GM12878 (cell line): ENCODE measurements at regions not wholly inside any gene's neighbourhood (a gene's known extent, or its start where the extent isn't known, plus 50 kb on each side); places are given as distances from the start of the nearest gene placed in this dataset.

Experiments
- ATAC-seq: fragments of 200-7000 bp; cut with Tn5 transposase; 3 replicates; pipeline ENCODE4 v1.9.1; 2020; ENCODE audit warnings: mild to moderate bottlenecking, moderate library complexity
- BruUV-seq: library from RNA; stranded (reverse); fragments of 400-500 nt; replicated peaks from 2 replicates; lab custom pipeline; 2021; lab: Mats Ljungman, UMichigan
- CTCF ChIA-PET: fragments of 300-600 bp; sonication (Branson Sonifier 250); formaldehyde crosslinking; extraction: SDS; loops from one replicate; lab custom pipeline; 2021; ENCODE audit warnings: inconsistent platforms; lab: Yijun Ruan, JAX
- POLR2A ChIA-PET: fragments of 350-600 bp; formaldehyde crosslinking; extraction: SDS; loops from one replicate; lab custom pipeline; 2021; ENCODE audit warnings: inconsistent platforms; lab: Charles Lee
- RAD21 ChIA-PET: fragments of 300-600 bp; sonication (Branson Sonifier 250); formaldehyde crosslinking; loops from one replicate; lab custom pipeline; 2023; ENCODE audit warnings: antibody characterized with exemption; ENCODE audit not compliant: unreplicated experiment; lab: Charles Lee
- SMC1A ChIA-PET: fragments of 300-600 bp; sonication (Branson Sonifier 250); formaldehyde crosslinking; loops from one replicate; lab custom pipeline; 2023; ENCODE audit not compliant: unreplicated experiment, uncharacterized antibody; lab: Charles Lee
- DNase-seq: peaks from one replicate; pipeline ENCODE4 v3.0.0-alpha.2; 2011; ENCODE audit warnings: low read depth, low spot score
- FAIRE-seq: peaks from 3 replicates; lab custom pipeline; 2011; peaks lifted over from hg19 to GRCh38; lab: Jason Lieb, UNC
- H2AFZ ChIP-seq: 2 replicates; pipeline ENCODE4 v1.6.0; 2011; ENCODE audit warnings: low read depth, low read length, control low read depth; ENCODE audit not compliant: control insufficient read depth
- H3K27ac ChIP-seq: 2 replicates; pipeline ENCODE4 v1.5.1; 2011; ENCODE audit warnings: control low read depth; ENCODE audit not compliant: control insufficient read depth, insufficient read depth
- H3K27me3 ChIP-seq, 2 experiments: replicated peaks in 1 of 2; 2 replicates each; pipeline versions ENCODE4 v1.6.0 to v1.6.1; 2011; ENCODE audit warnings: low read length in 1 of 2; ENCODE audit not compliant: control insufficient read depth in 2 of 2, insufficient read depth in 2 of 2
- H3K36me3 ChIP-seq, 2 experiments: 2 replicates each; pipeline ENCODE4 v1.5.1; 2011; ENCODE audit warnings: low read length in 1 of 2; ENCODE audit not compliant: control insufficient read depth in 2 of 2, insufficient read depth in 2 of 2
- H3K4me1 ChIP-seq: 2 replicates; pipeline ENCODE4 v1.6.1; 2011; ENCODE audit warnings: mild to moderate bottlenecking, low read length, moderate library complexity, mixed read lengths; ENCODE audit not compliant: control insufficient read depth, insufficient read depth
- H3K4me2 ChIP-seq: 2 replicates; pipeline ENCODE4 v1.6.0; 2011; ENCODE audit warnings: control low read depth; ENCODE audit not compliant: control insufficient read depth, insufficient read depth
- H3K4me3 ChIP-seq: fragments of 200-600 bp; sonication (generic); 2 replicates; pipeline ENCODE4 v1.5.1; 2016
- H3K79me2 ChIP-seq: 2 replicates; pipeline ENCODE4 v1.6.0; 2011; ENCODE audit warnings: low read length; ENCODE audit not compliant: control insufficient read depth, insufficient read depth
- H3K9ac ChIP-seq: 2 replicates; pipeline ENCODE4 v1.8.0; 2011; ENCODE audit warnings: low read length, control low read depth, mixed read lengths; ENCODE audit not compliant: control insufficient read depth, insufficient read depth
- H3K9me3 ChIP-seq: replicated peaks from 3 replicates; pipeline ENCODE4 v1.5.1; 2011; ENCODE audit warnings: mild to moderate bottlenecking, low read length; ENCODE audit not compliant: control insufficient read depth, insufficient read depth
- H4K20me1 ChIP-seq: 2 replicates; pipeline ENCODE4 v1.6.0; 2011; ENCODE audit not compliant: control insufficient read depth, insufficient read depth
- ATF7 ChIP-seq: fragments of 450-650 bp; IDR thresholded peaks from 2 replicates; pipeline ENCODE4 v1.6.1; 2016; ENCODE audit warnings: low read depth, mild to moderate bottlenecking
- E2F4 ChIP-seq: IDR thresholded peaks from 2 replicates; pipeline ENCODE4 v1.6.1; 2012; ENCODE audit warnings: low read depth, low read length, improper control_type of control experiment
- ETV6 ChIP-seq, 2 experiments: fragments of 450-650 bp in 1 of 2; IDR thresholded peaks in 1 of 2; conservative IDR thresholded peaks in 1 of 2; 2 replicates each; pipeline ENCODE4 v1.6.1; 2014; ENCODE audit warnings: antibody characterized with exemption in 1 of 2, borderline replicate concordance in 1 of 2, low read depth in 1 of 2, mild to moderate bottlenecking in 1 of 2, moderate library complexity in 1 of 2
- KAT2A ChIP-seq: conservative IDR thresholded peaks from 2 replicates; pipeline ENCODE4 v1.6.1; 2011; ENCODE audit warnings: low read depth, low read length; ENCODE audit not compliant: control insufficient read depth
- MYB ChIP-seq: fragments of 150-350 bp; IDR thresholded peaks from 2 replicates; pipeline ENCODE4 v1.6.1; 2014; ENCODE audit warnings: mild to moderate bottlenecking, low read depth, low read length, borderline replicate concordance
- PAX5 ChIP-seq: IDR thresholded peaks from 2 replicates; pipeline ENCODE4 v1.6.1; 2011; ENCODE audit warnings: low read depth, low read length, borderline replicate concordance
- POLR2AphosphoS5 ChIP-seq: IDR thresholded peaks from 2 replicates; pipeline ENCODE4 v1.6.1; 2011; ENCODE audit warnings: mild to moderate bottlenecking, low read length, inconsistent platforms
- SIN3A ChIP-seq: IDR thresholded peaks from 2 replicates; pipeline ENCODE4 v1.6.1; 2012; ENCODE audit warnings: low read depth, low read length, improper control_type of control experiment
- SREBF2 ChIP-seq: IDR thresholded peaks from 2 replicates; pipeline ENCODE4 v1.6.1; 2012; ENCODE audit warnings: mild to moderate bottlenecking, low read length
- WGBS: methylation state at CpG from one replicate; pipeline ENCODE4 v1.1.6; 2016; ENCODE audit warnings: low lambda C conversion rate; ENCODE audit not compliant: insufficient replicate concordance, insufficient coverage; ENCODE audit errors: missing lambda C conversion rate; 5-methylcytosine and 5-hydroxymethylcytosine counted together
- in situ Hi-C: fragments of 300-500 bp; cut with MboI; formaldehyde crosslinking; loops from 9 replicates; pipeline ENCODE4 v1.14.3; 2018; ENCODE audit warnings: mixed read lengths
- intact Hi-C: fragments of 100-400 bp; cut with micrococcal nuclease; formaldehyde crosslinking; loops from one replicate; pipeline ENCODE4 v1.14.2; 2022; ENCODE audit not compliant: unreplicated experiment

- RAD21 ChIA-PET, result no interaction called here
- intact Hi-C loops, result no loop called here
- no peak for FAIRE-seq
Observed at GRCh38 chr12:33663000-33663654, 223.5 kb upstream of the SYT10 start.

GRCh38 chr12:33669349-33669748, 229.7 kb upstream of the SYT10 start:
- Histone ChIP-seq H4K20me1 (no peaks in the 10 kb centered on the region), H3K27ac (no peak overlapping the region), H3K4me3 (no peak overlapping the region), H3K4me1 (no peaks in the 10 kb centered on the region), H3K9me3 (no peaks in the 10 kb centered on the region), H3K79me2 (no peaks in the 10 kb centered on the region), H2AFZ (no peak overlapping the region), H3K9ac (no peak overlapping the region), H3K36me3 (no peaks in the 10 kb centered on the region), H3K4me2 (no peak overlapping the region), H3K27me3 (no peaks in the 10 kb centered on the region)
- in situ Hi-C loops, result no loop called here
- intact Hi-C loops, result no loop called here
- WGBS, result 4% methylated on average over 2 of the region's 2 CpGs
- ChIA-PET CTCF (no interaction called here), POLR2A (no interaction called here), RAD21 (no interaction called here), SMC1A (no interaction called here)
- TF ChIP-seq ETV6 (conservative IDR thresholded peaks at IDR 0.05 in 1 of 2, IDR thresholded peaks at IDR 0.05 in 1 of 2; ENCODE audit: borderline replicate concordance in 1 of 2, low read depth in 1 of 2) (no peak), POLR2AphosphoS5 (no peak), KAT2A (no peak), PAX5 (no peak), MYB (no peak), SIN3A (no peak), E2F4 (no peak)
- FAIRE-seq, result no peak
- no peak for ATAC-seq
- BruUV-seq, result no TSS peak
- no peak for DNase-seq

More at GRCh38 chr12:33663000-33663654, 223.5 kb upstream of the SYT10 start:
- H3K4me2 ChIP-seq, result no peak overlapping the region
- no peak overlapping the region for H3K27ac ChIP-seq
- ChIA-PET CTCF (no interaction called here), SMC1A (no interaction called here), POLR2A (no interaction called here)
- H3K9ac ChIP-seq, result no peak overlapping the region
- H3K79me2 ChIP-seq, result no peaks in the 10 kb centered on the region
- H3K9me3 ChIP-seq, result no peaks in the 10 kb centered on the region
- TF ChIP-seq SREBF2 (no peak), ATF7 (no peak)
- in situ Hi-C loops, result no loop called here
- DNase-seq, result no peak
- H3K4me3 ChIP-seq, result no peak overlapping the region
- H2AFZ ChIP-seq, result no peak overlapping the region
- H3K36me3 ChIP-seq, result no peaks in the 10 kb centered on the region
- ATAC-seq, result no peak
- H3K27me3 ChIP-seq, result no peaks in the 10 kb centered on the region
- WGBS, result 8% methylated on average over 4 of the region's 4 CpGs
- no peaks in the 10 kb centered on the region for H3K4me1 ChIP-seq
- no TSS peak for BruUV-seq
- no peaks in the 10 kb centered on the region for H4K20me1 ChIP-seq
